NCI-H146 treated with DMSO at 0.1 percent for 48 hours (cell line): ENCODE measurements at regions not wholly inside any gene's neighbourhood (a gene's known extent, or its start where the extent isn't known, plus 50 kb on each side); places are given as distances from the start of the nearest gene placed in this dataset.
"Not testable (repeated sequence)": the region's sequence is repeated elsewhere in the genome, so short reads cannot be mapped to it uniquely, and the experiment has no call there.

Experiments used
- DNase-seq: peaks from one replicate; lab custom pipeline; 2025; ENCODE audit not compliant: unreplicated experiment; lab: John Stamatoyannopoulos, UW

DNA sequence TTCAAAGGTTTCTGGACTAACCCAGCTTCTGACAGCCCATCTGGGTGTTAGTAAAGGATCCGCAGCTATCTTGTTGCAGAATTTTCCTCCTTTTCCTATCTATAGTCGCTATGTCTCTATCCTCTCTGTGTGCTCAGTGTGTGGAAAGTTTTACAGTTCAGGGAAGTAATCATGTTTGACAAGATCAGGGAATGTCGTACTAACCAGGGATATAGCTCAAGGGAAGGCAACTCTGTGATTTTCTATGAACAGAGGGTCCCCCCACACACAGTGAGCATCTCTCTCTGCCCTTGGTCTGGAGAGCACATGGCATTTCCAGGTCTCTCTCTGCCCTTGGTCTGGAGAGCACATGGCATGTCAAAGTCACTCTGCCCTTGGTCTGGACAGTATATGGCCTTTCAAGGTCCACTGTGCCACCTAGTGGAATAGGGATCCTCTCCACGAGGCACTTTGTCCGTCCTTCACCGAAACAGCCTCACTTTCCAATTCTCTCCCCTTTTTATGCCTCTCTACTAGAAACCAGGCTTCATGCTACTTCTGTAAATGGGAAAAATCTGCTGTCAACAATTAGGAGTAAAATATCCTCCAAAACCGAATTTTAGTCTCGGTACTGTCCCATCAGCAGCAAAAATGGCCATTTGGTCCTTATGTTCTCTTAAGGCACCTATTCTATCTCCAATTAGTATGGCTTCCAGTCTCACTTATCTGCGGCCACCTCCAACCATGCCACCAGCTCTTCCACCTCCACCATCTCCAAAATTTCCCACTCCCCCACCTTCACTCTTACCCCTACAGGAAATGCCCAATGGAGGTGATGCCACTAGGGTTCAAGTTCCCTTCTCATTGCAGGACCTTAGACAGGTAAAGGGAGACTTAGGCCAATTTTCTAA, 88.7 kb downstream of the IGLL5 start:
- no peak for DNase-seq

- no peak for DNase-seq
Measured at GRCh38 chr22:22977479-22978200, 90.0 kb downstream of the IGLL5 start.

GRCh38 chr22:22978637-22979036, 91.0 kb downstream of the IGLL5 start:
- no peak for DNase-seq

DNA sequence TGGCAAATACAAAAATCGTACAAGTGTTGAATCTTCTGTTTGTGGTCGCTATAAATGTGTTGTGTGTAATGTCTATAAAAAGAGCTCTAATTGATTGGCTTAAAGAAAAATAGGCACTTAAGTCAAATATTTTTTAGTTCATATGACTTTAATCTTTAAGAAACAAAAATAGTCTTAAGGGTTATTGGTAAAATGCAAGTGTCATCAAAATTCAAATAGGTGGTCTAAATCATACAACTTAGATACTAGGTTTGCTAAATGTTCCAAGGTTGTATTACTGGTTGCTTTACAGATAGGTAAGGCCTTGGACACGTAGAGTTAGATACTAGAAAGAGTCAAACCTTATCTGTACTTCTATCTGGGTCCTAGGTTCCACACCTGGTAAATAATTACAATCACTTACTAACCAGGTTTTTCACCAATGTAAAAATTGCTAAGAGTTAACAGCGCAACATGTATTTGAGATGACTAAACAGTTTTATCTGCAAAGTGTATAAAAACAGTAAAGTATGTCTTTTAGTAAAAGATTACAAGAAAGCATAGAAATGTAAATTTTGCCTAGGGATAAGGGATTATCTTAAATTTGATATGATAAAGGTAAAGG, 91.1 kb upstream of the GNAZ start:
- no peak for DNase-seq

DNA sequence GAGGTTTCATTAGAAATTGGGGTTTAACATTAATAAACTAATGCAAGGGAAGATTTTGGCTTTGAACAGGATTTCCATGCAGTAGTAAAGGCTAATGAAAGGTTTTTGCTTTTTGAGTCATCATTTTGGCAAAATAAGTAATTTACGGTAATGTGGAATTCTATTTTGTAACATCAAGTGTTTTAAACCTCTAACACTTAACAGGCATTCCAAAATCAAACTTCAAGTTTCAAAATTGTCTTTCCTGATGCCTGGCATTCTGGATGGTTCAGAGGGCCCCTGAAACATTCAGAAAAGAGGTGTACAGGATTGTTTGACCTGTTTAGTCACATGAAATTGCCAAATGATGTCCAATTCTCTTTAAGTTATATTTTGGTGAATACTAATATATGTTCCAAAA, 90.4 kb upstream of the GNAZ start:
- DNase-seq: no peak

DNA sequence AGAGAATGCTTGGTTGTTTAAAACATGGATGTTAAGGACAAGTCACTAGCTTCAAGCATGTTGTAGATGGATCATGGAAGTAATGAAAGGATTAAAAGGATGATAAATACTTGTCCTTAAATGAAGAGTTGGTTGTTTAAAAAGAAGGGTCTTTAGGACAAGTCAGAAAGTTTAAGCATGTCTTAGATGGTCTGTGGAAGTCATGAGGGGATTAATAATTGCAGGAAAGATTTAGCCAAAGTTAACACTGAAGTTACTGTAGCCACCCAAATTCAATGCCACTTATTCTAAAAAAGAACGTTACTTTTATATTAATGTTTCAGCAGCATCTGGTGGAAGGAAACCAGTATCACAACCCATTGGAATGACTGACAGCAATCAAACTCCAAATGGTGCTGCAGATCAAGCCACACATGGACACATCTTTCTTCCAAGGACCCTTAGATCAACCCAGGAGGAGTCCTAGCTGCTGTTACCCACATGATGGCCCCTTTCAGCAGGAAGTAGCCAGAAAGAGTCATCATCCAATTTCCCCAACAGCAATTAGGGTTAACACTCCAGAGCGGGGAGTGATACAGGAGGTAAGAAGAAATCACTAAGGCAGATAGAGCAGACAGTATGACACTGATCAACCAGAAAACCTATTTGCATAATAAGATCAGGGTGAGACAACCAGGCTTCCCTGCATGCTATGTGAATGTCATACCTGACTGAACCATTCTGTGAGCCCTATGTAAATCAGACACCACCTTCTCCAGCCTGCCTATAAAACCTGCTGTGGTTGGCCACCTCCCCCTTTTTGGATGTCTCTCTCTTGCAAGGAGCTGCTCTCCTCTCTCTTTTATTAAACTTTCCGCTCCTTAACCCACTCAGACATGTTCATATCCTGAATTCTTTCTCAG, 88.4 kb upstream of the GNAZ start:
- no peak for DNase-seq

DNA sequence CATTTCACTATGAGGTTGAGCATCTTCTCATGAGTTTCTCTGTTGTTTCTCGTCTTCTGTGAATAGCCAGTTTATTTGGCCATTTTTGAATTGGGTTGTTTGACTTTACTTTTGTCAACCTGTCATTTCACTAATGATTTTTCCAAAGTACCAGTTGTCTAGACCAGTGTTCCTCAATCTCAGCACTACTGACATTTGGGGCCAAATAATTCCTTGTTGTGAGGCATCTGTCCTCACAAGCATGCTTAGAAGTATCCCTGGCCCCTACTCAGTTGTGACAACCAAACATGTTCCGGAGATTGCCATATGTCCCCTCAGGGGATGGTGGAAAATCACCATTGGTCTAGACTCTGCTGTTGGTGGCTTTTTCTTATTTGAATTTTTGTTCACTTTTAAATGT, 87.7 kb upstream of the GNAZ start:
- no peak for DNase-seq

- DNase-seq: no peak
Measured at GRCh38 chr22:22983123-22983522, 87.2 kb upstream of the GNAZ start.

GRCh38 chr22:22983816-22984215, 86.5 kb upstream of the GNAZ start:
- DNase-seq: no peak

DNA sequence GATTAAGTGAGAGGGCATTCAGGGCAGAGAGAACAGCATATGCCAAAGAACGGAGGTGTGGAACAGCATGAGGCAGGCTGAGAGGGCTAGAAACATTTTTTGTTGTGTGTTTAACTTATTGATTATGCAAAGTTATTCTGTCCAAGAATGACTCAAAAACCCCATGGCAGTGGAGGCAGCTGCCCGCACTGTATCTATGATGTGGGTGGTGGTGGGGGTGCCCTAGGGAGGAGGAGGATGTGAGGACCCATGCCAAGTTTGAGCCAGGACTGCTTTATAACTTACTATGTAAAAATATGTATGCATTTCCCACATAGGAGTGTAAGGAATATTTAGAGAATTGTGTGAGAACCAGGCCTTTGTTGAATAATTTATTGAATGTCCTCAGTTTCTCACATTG, 85.4 kb upstream of the GNAZ start:
- no peak for DNase-seq

DNA sequence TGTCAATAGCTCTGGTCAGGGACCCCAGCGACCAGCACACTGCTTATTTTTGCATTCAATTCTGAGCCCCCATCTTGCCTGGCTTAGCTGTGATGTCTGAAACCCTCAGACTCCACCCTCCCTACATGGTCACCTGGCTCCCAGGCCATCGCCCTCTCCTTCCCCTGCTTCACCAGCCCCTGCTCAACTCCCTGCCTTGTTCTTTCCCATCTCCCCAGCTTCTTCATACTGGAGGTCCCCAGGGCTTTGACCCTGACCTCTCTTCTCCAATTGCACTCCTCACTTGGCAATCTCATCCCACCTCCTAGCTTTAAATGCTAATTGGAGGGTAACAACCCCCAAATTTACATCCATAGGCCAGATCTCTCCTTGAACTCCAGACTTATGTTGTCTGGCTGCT, 84.3 kb upstream of the GNAZ start:
- DNase-seq: no peak

- no peak for DNase-seq
Measured at GRCh38 chr22:22986640-22987039, 83.7 kb upstream of the GNAZ start.

- no peak for DNase-seq
Measured at GRCh38 chr22:22988150-22988549, 82.2 kb upstream of the GNAZ start.

GRCh38 chr22:22988785-22989184, 81.5 kb upstream of the GNAZ start:
- DNase-seq: no peak

- no peak for DNase-seq
Measured at GRCh38 chr22:22989856-22990255, 80.5 kb upstream of the GNAZ start.

DNA sequence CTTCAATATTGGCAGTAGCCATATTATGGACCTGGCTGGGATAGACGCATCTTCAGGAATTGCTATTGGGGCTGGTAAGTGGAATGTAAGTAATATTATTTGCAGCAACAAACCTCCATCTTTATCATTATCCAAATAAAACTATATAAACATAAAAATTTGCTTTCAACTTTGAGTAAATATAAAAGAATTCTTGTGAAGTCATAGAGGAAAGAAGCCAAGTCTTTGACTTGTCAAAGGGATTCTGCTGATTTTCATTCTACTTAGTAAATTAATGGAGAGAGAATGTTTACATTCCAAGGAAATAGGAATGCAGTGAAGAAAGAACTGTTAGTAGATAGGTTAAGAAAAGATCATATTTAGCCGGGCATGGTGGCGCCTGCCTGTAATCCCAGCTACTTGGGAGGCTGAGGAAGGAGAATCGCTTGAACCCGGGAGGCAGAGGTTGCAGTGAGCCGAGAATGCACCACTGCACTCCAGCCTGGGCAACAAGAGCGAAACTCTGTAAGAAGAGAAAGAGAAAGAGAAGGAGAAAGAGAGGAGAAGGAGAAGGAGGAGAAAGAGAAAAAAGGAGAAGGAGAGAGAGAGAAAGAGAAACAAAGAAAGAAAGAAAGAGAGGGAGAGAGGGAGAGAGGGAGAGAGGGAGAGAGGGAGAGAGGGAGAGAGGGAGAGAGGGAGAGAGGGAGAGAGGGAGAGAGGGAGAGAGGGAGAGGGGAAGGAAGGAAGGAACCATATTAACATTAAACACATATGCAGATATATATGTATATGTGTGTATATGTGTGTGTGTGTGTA, 79.4 kb upstream of the GNAZ start:
- DNase-seq: not testable (repeated sequence)

DNA sequence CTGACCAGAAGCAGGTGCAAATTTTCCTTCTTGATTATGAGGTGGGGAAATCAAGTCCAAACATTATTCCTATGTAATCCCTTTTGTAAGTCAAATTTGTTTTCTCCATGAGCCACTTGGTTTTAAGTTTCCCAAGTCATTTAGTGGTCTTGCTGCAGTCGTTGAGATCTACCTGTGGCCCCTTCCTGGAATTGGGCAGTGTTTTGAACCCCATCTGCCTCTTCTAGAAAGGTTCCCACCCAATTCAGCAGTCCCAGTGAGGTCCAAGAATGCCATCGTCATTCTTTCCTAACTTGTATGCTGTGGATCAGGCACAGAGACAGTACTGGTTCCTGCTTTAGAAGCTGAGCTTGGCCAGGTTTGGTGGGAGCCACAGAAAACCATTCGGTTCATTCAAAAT, 77.8 kb upstream of the GNAZ start:
- DNase-seq: no peak

GRCh38 chr22:22993184-22993583, 77.1 kb upstream of the GNAZ start:
- DNase-seq: no peak

GRCh38 chr22:22995166-22995565, 75.2 kb upstream of the GNAZ start:
- peak; percentile 7 for DNase-seq
